ENCODE measurements at regions not wholly inside any gene's neighbourhood (a gene's known extent, or its start where the extent isn't known, plus 50 kb on each side); places are given as distances from the start of the nearest gene placed in this dataset.

GRCh38 chr6:103791458-103791857 lies 1068.3 kb downstream of the HACE1 start:
- TF ChIP-seq CTCF (IDR thresholded peaks at IDR 0.05; ENCODE audit: low read depth, low read length) (no peak), EZH2phosphoT487 (IDR thresholded peaks at IDR 0.05; ENCODE audit: low read depth) (no peak)
